Activated naive CD4-positive, alpha-beta T cell treated with anti-CD3 and anti-CD28 coated beads, Interleukin-2, amount 50 U/mL, for 16 hours (primary cell): ENCODE measurements at regions not wholly inside any gene's neighbourhood (a gene's known extent, or its start where the extent isn't known, plus 50 kb on each side); places are given as distances from the start of the nearest gene placed in this dataset.

Experiments used
- DNase-seq: peaks from one replicate; pipeline ENCODE4 v3.0.0-alpha.2; 2020

DNA sequence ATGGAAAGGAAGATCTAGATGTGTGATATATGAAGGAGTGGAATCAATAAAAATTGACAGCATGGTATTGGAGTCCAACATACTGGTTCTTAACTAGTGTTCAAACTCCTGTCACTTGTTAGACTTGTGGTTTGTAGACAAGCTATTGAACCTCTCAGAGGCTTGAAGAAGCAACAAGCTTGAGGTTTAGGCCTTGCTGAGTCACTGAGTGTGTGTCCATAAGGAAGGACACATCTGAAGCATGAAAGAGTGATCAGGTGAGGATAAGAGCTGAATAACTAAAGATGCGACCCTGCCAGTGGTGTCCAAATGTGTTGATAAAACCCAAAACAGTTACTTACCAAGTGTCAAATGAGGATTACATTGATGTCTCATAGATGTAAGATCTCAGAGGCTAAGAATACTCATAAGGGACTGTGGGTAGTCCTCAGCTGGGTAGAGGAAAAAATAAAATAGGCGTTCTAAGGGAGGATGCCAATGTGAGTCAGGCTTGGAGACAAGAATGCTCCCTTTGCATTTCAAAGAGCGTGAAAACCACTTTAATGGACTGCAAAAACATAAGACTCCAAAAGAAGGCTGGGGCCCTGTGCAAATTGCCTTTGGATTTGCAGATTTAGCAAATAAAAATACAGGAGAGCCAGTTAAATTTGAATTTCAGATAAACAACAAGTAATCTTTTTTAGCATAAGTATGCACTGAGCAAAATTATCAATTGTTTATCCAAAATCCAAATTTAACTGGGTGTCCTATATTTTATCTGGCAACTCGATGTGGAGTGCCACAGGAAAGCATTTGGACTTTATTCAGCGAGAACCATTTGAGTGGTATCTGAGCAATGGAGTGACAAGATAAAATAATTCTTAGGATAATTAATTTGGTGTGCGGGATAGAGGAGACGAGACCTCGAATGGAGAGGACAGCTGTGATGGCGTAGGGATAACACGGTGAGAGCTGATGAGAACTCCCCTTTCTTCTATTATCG, 757.3 kb upstream of the WWC1 start:
- DNase-seq = no peak

DNA sequence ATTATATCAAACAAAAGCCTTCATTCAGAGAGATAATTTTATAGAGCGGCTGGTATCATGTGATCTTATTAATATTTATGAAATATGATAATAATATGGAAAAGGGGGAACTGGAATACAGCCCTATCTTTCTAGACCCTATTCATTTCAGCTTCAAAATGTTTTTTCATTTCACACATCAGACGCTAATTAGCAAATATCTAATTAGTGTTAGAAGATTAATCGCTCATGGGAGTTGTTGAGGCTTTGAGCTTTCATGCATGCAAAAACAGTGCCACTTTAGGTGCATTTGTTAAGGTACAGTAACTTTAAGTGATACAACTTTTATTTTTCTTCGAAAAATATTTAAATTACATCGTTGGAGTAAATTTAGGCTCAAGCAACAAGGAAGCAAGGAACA, 751.7 kb upstream of the WWC1 start:
- no peak for DNase-seq

DNA sequence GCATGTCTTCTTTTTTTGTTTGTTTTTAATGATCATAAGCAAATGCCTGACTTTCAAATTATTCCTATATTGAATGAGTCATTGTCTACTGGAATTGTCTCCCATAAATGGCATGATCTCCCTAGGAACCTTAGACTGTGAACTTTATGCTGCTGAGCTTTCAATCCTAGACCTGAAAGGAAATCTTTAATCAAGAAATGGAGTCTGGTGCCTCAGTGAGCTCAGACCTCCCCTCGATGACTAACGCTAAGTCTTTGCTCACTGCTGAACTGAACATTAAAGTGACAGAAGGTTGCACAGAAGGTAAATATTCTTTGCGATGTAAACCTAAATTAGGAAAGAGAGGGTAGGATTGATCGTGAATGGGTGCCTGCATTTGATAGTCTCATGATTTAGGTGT, 745.2 kb upstream of the WWC1 start:
- DNase-seq = no peak

- no peak for DNase-seq
Observed at GRCh38 chr5:167552356-167552755, 739.1 kb upstream of the WWC1 start.

DNA sequence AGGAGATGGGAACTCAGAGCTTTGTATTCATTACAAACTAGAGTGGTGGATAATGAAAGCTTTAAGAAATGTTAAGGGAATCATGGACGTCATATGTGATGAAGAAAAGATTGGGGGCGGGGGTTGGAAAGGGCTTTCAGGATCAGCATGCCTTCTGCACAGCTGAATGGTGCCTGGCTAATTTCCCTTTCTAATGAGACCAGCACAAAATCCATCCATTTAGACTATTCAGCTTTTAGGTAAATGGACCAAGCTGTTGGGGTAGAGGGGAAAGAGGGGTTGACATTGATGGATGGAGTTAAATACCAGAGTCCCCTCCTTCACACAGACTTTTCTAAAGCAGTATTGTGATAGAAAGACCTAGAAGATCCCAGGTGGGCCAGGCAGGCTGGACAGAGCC, 737.9 kb upstream of the WWC1 start:
- no peak for DNase-seq

DNA sequence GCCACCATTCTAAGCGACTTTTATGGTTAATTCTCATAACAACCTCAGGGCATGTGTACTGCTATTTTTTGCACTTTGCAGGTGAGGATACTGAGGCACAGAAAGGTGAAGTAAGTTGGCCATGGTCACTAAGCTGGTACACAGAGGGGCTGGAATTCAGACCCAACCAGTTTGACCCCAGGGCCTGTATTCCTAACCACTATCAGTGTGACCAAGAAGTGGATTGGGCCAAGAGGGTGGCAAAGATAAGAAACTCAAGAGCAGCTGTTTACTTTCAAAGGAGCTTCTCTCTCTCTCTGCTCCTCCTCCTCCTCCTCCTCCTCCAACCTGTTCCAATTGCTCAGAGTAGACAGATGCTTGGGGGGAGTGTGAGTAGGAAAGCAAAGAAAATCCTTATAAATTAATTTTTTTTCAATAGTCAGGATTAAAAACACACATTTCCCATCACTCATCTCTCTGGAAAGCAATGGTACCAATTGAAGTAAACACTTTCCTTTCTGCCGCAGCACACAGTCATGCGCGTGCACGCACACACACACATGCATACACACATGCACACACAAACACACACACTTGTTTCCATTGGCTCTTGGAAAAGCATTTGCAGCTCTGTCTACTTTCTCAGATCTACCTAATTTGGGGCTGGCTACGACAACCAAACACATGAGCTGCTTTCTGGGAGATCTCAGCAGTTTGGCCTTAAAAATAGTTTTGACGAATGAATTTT, 736.7 kb upstream of the WWC1 start:
- DNase-seq = no peak

DNA sequence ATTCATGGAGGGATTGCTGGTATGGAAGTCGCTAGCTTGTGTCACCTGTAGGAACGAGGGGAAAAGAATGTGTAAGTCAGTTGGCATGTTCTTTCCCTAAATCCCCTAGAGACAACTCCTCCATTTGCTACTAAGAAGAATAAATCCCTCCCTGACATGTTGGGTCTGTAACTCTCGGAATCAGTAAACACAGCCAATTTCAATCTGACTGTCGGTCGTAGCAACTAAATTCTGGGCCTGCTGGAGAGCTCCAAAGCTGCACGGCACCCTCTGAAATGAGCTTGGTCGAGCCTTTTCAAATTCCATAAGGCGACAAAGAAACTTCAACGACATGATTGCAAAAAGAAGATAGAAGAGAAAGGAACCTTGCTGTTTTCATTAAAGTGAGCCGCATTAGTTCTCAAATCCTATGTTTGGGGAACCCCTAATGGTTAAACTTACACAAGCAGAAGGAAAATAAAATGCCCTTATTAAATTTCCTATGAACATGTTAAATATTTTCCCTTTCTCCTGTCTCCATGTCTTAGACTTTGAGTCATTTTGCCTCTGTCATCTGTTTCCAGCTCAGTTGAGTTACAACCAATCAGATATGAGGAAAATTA, 735.8 kb upstream of the WWC1 start:
- no peak for DNase-seq

DNA sequence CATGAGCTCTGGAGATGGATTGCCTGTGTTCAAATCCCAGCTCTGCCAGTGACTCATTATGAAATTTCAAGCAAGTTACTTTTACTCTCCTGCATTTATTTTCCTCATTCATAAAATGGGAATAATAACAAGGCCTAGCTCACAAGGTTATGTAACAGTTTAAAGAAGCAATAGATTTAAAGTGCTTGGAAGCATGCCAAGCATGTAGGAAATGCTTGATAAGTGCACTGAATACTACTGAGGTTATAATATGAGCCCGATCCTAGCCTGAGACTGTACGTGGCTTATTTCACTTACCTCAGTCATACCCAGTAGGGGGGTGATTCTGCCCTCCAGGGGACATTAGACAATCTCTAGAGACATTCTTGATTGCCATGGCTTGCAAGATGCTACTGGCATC, 734.1 kb upstream of the WWC1 start:
- no peak for DNase-seq

- DNase-seq = no peak
Observed at GRCh38 chr5:167561796-167562195, 729.6 kb upstream of the WWC1 start.

- DNase-seq = no peak
Observed at GRCh38 chr5:167564275-167564674, 727.2 kb upstream of the WWC1 start.

DNA sequence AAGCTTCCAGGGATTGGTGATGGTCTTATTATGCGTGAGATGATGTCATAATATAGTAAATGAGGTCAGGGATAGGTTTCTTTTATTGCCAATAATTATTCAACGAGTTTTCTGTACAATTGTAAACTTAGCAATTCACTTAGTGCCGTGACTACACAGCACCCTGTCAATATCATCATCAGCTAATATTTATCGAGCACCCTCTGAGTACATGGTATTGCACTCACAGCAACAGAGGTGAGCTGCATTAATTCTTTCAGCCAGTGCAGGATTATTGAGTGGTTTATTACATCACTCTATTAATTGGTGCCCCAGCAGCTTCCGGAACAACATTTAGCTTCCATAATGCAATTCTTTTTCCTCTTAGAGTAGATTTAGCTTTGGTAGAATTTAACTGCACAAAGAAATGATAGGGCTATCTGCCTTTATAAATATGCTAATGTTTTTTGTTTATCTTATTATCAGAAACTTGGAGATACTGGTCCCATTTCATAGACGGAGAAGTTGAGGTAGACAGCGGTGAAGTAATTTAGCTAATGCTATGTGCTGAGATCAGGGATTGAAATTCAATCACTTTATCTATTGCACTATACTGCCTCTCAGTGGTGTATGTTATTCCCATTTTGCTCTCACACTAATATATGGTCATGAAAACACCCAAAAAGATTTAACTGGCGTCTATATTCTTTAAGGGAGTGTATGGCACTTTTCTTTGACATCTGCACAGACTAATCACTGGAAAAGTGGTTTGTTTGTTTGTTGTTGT, 726.1 kb upstream of the WWC1 start:
- no peak for DNase-seq

GRCh38 chr5:167570431-167570830, 721.0 kb upstream of the WWC1 start:
- no peak for DNase-seq

DNA sequence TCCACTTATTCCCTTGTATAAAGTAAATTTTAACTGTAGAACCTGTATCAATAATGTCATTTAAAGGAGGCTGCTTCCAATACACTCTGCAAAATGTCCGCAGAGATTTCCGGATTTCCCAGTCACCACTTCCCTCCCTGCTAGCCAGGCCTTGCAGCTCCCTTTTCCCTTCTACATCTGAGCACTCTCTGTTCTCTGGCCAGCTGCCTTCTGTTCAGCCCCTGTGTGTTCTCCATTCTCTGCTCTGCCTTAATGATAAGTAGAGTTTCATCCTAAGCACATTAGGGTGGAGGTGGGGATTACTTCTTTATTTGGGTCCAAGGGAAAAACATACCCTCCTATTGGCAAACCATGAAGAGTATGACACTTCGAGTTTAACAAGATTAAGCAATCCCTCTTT, 719.6 kb upstream of the WWC1 start:
- DNase-seq = no peak

DNA sequence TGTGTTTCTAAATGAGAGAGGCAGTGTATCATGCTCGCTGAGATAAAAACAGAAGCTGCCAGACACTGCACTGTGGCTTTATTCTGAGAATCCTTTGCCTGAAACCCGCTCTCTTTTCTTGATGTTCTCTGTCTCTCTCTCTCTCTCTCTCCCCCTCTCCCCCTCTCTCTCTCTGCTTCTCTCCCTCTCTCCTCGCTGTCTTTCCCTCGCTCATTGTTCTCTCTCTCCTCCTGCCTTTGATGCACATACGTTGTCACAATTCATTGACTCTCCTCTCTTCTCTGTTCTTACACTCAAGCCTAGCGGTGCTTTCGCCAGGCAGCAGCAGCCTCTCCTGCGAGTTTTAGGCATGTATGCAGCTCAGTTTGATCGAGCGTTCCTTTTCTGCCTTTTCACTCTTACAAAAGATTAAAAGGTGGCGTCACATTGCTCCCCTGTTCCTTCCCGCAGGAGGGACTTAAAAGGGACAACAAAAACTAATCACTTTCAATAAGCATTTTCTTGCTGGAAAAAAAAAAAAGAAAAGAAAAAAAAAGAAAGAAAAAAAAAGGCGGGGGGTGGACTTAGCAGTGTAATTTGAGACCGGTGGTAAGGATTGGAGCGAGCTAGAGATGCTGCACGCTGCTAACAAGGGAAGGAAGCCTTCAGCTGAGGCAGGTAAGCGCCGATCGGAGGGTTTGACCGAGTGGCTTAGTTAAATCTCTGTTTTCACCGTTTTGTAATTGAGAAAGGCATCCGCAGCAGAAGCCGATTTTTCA, 717.9 kb upstream of the WWC1 start:
- DNase-seq = no peak

- DNase-seq = no peak
Observed at GRCh38 chr5:167574464-167574863, 717.0 kb upstream of the WWC1 start.

DNA sequence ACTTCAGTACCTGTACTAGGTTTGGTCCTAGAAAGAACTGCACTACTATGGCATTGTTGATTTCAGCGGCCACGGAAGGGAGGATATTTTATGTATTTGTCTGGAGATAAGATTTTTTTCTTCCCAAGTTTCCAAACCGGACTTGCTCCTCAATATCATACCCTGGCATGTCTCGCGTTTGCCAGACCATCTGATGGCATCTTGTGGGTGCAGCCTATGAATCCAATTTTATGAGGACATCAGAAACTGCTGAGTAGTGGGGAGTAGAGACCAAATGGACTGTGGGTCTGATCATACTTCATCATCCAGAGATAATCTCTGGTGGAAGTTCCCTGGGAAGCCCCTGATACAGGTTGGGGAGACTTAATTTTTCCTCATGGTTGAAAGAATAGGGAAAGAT, 716.1 kb upstream of the WWC1 start:
- DNase-seq = no peak

- DNase-seq = no peak
Observed at GRCh38 chr5:167576126-167576525, 715.3 kb upstream of the WWC1 start.

DNA sequence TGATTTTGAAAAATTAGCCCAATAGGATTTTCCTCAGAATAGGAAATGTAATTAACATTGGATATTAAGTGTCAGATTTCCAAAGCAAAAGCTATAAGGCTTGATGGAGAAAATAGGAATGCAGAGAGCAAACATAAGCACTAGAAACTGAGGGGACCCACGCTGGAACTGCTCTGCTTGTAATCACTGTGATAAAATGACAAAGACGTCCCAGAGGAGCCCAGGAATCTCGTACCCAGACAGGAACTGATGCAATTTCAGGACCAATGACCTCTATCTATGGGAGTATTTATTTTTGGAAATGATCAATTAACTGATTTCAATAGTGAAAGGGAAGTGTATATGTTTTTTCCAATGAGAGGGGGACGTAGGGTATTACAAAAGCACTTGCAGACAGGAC, 714.5 kb upstream of the WWC1 start:
- no peak for DNase-seq

GRCh38 chr5:167577616-167578015, 713.8 kb upstream of the WWC1 start:
- no peak for DNase-seq

GRCh38 chr5:167578977-167579692, 712.3 kb upstream of the WWC1 start:
- DNase-seq = no peak

- no peak for DNase-seq
Observed at GRCh38 chr5:167579693-167580055, 711.8 kb upstream of the WWC1 start.

DNA sequence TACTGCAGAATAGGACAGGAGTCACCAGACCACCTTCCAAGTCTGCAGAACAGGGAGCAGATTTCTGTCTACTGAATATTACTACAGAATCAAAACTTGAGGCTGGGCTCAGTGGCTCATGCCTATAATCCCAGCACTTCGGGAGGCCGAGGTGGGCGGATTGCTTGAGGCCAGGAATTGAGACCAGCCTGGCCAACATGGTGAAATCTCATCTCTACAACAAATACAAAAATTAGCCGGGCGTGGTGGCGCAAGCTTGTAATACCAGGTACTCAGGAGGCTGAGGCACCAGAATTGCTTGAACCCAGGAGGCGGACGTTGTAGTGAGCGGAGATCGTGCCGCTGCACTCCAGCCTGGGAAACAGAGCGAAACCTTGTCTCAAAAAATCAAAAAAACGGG, 710.8 kb upstream of the WWC1 start:
- DNase-seq = no peak
